GM18861 (cell line): ENCODE measurements at regions not wholly inside any gene's neighbourhood (a gene's known extent, or its start where the extent isn't known, plus 50 kb on each side); places are given as distances from the start of the nearest gene placed in this dataset.

Experiments
- ATAC-seq: cut with Tn5 transposase; IDR thresholded peaks from one replicate; pipeline ENCODE4 v1.9.1; 2021; ENCODE audit not compliant: unreplicated experiment

DNA sequence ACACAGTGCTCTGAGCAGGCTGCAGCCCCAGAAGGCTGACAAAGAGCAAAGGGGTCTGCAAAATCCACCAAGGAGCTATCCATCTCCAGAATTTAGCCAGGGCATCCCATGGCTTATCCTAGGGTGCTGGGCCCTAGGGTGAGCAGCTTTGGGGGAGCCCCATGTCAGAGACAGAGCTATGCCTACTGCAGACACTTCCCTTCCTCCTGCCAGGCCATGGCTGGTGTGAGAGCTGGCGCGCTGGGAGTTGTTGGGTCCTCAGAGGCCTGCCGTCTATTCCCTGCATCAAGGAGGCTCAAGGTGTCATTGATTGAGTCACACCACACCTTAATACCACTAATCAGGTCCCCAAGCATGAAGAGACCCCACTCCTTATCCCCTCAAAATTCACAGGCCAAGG lies 85.3 kb upstream of the TP53I11 start:
- no peak for ATAC-seq

DNA sequence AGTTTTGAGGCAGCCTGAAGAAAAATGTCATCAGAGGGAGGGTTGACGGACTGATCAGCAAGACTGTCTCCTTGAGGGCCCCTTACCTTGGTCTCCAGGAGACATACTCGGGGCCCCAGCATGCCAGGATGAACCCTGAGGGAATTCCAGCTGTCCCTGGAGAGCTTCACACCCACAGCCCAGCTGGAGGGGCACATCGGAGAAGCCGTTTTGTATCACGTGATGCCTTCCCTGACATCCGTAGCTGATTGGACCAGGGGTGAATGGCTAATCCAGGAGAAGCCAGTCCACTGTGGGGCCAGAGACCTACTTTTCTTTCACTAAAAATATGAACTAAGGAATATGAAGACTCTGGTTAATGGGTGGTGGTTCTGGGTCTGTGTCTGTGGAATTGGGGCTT lies 86.0 kb upstream of the TP53I11 start:
- ATAC-seq: no peak

DNA sequence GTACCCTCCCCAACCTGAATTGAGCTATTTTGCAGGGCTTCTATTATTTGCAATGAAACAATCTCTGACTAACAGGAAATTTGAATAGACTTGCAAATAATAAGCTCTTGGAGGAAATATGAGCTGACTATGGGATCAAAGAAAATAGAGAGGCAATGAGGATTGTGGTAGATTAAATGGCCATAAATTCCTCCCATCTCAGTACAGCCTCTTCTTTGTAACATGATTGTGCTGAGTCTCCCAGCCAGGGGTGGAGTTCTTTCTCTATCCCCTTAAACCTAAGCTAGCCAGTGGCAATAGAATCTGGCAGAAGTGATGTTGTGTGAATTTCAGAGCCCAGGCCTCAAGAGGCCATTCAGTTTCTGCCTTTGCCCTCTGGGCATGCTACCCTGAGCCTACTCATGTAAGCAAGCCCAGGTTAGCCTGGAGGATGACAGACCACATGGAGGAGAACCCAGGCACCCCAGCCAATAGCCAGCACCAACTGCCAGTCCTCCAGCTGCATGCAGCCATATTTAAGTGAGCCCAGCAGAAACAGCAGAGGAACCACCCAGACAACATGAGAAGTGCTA lies 86.8 kb upstream of the TP53I11 start:
- ATAC-seq: no peak

GRCh38 chr11:45038923-45039322 lies 88.2 kb upstream of the TP53I11 start:
- ATAC-seq: no peak

GRCh38 chr11:45041596-45041995 lies 90.9 kb upstream of the TP53I11 start:
- ATAC-seq: no peak

- no peak for ATAC-seq
Measured at GRCh38 chr11:45042560-45042959, 91.9 kb upstream of the TP53I11 start.

DNA sequence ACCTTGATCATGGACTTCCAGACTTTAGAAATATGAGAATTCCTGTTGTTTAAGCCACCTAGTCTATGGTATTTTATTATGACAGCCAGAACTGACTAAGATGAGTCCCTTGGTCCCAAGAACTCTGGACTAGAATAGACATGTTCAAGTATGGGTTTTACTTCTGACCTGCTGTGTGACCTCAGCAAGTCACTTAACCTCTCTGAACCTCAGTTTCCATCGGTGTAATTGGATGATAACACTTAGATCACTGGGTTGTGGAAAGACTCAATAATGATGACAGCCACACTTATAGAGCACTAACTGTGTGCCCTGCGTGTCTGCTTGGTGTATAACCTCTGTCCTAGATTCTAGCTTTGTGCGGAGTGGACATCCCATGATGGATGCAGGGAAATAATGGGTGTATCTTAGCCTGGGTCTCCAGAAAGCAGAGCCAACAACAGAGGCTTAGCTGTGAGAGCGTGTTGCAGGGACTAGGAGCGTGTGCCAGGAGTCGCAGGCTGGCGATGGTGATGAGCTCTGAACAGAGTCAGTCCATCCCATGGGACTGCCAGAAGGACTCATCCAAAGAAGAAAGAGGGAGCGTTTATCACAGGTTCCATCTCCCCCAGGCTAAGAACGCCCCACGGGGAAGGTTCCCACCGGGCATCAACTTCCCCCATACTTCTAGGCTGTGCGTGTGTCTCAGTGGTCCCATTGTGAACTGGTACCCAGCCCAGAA lies 93.2 kb upstream of the TP53I11 start:
- no peak for ATAC-seq

DNA sequence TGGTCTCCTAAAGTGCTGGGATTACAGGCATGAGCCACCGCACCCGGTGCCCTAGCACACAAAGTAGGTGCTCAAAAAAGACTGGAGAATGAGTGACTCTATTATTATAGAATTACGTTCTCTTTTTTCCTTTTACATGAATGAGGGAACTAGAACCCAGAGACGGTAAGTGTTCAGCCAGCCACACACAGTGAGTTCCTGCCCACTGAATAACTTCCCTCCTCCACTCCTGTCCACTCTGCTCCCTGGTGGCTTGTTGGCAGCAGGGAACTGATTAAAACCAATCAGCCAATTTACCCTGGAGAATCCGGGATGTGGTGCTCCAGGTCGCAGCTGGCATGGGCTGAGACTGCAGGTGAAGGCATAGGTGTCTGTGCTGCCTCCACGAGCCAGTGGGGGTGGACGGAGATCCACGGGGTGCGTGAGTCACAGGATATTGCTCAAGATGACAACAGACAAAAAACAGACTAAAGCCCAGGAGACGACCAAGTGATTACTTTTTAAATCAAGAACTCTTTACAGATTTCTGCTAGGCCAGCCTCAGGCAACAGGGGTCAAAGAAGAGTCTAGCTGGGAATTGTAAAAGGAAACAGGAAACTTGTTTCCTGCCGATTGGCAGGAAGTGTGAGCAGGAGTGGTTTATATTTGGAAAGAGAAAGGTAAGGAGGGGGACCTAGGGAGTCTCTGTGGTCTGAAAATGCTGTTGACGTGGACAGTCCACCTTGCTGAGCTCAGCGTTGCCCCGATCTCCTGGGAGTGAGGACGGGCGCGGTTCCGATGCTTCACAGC lies 95.2 kb upstream of the TP53I11 start:
- no peak for ATAC-seq

- ATAC-seq: no peak
Measured at GRCh38 chr11:45048313-45048841, 97.7 kb upstream of the TP53I11 start.

GRCh38 chr11:45048870-45049691 lies 97.4 kb upstream of the PRDM11 start:
- no peak for ATAC-seq

GRCh38 chr11:45050111-45050510 lies 96.3 kb upstream of the PRDM11 start:
- no peak for ATAC-seq

- no peak for ATAC-seq
Measured at GRCh38 chr11:45051621-45052020, 94.8 kb upstream of the PRDM11 start.

DNA sequence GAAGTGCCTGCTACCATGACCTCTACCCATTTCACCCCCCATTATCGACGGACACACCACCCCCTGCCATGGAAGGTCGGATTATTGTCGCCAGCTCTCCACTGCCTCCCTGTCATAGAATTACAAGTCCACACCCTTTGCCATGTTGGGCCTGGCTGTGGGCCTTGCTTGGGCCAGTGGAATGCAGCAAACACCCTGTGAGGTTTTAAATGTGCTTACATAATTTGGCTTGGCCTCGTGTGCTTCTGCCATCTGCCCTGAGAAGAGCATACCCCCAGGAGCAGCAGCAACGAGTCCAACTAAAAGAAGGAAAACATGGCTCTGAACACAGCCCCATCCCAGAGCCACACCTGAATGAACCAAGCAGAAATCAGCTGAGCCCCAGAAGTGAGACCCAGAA lies 94.1 kb upstream of the PRDM11 start:
- ATAC-seq: no peak

- ATAC-seq: no peak
Measured at GRCh38 chr11:45053736-45054446, 92.5 kb upstream of the PRDM11 start.

GRCh38 chr11:45054956-45055355 lies 91.5 kb upstream of the PRDM11 start:
- ATAC-seq: no peak

GRCh38 chr11:45056529-45056928 lies 89.9 kb upstream of the PRDM11 start:
- no peak for ATAC-seq

DNA sequence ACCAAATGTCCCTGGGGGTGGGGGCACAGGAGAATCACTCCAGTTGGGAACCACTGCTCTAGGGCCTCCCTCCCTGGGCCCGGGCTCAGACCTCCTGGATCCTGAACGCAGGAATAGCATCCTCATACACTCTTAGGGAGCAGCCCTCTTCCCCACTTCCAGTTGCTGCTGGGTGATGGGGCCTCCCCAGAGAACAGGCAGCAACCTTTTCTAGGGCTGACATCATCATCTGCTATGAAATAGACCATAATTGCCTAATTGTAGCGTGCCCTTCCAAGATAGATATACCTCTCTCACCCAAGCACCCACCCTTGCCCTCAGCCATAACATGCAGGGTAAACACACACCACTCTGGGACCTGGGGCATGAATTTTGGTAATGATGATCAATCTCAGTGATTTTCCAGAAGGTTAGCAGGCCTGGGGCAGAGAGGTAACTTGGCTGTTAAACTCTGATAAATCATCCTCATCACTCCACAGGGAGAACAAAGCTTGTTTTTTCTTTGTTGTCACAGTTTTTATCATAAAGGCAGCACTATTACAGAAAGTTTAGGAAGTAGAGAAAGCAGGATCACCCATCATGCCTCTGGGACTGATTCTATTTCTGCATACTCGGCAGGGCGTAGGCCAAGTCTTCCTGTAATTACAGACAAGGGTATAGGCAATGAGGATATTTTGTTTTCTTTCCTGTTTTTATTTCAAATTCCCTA lies 88.3 kb upstream of the PRDM11 start:
- no peak for ATAC-seq

DNA sequence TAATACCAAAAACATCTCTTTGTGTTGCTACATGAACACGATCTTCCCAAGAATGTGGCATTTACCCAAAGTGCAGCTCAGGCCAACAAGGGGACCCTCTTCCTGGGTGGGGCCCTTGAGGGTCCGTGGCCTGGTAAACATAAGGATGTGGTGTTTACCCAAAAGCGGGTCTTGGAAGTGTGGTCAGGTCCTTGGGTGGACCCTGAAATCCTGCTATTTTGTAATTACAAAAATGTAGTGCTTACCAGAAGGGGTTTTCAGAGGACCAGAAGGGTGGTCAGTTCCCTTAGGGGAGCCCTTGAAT lies 87.8 kb upstream of the PRDM11 start:
- ATAC-seq: no peak

GRCh38 chr11:45060707-45061106 lies 85.7 kb upstream of the PRDM11 start:
- ATAC-seq: no peak

GRCh38 chr11:45061641-45062040 lies 84.8 kb upstream of the PRDM11 start:
- ATAC-seq: no peak
